NCI-H1436 treated with DMSO at 0.1 percent for 48 hours (cell line): ENCODE measurements at regions not wholly inside any gene's neighbourhood (a gene's known extent, or its start where the extent isn't known, plus 50 kb on each side); places are given as distances from the start of the nearest gene placed in this dataset.

Experiments
- DNase-seq: peaks from one replicate; lab custom pipeline; 2025; lab: John Stamatoyannopoulos, UW

- no peak for DNase-seq
Measured at GRCh38 chr22:47251911-47252310, 489.5 kb downstream of the TBC1D22A start.

- no peak for DNase-seq
Measured at GRCh38 chr22:47250995-47251765, 488.7 kb downstream of the TBC1D22A start.

- no peak for DNase-seq
Measured at GRCh38 chr22:47249370-47249928, 487.0 kb downstream of the TBC1D22A start.

DNA sequence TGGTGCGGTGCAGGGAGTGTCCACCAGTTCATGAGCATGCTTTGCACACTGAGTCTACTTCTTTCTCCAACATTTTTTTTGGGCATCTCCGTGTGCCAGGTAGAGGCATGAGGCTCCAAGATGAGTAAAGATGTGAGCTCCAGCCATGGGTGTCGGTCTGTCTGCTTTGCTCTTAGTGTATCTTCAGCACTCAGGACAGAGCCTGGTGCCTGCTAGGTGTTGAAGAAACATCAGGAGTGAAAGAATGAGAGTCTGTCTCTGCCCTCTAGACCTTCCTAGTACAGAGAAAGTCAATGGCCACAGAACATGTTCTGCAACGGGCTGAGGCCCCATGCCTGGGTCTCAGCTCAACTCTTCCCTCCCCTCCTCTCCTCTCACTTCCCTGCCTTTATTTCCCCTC lies 486.5 kb downstream of the TBC1D22A start:
- DNase-seq: no peak

DNA sequence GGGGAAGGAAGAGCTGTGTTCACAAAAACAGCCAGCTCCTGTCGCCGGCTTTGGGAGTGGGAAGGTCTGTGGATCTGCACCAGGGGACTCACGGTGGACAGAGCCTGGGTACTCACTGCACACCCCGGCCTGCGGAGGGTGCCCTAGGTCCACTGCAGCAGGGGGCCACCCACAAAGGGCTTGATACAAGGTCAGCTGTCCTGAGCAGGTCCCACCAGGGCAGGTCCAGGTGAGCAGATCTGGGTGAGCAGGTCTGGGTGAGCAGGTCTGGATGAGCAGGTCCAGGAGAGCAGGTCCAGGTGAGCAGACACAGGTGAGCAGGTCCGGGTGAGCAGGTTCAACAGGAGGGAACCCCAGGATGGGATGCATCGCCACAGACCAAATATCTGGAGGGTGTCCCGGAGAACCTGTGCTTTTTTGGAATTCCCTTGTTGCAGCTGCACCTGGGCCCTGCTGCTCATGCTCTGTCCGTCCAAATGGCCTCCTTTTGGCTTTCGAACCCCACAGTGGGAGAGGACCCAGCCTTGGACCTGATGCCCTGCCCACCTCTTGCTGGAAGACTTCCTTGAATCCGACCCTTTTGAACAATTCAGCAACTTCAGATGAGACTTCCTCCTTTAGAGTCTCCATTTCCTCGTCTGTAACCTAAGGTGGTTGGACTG lies 485.3 kb downstream of the TBC1D22A start:
- DNase-seq: no peak

- no peak for DNase-seq
Measured at GRCh38 chr22:47245786-47246185, 483.3 kb downstream of the TBC1D22A start.

- DNase-seq: no peak
Measured at GRCh38 chr22:47245286-47245685, 482.8 kb downstream of the TBC1D22A start.

DNA sequence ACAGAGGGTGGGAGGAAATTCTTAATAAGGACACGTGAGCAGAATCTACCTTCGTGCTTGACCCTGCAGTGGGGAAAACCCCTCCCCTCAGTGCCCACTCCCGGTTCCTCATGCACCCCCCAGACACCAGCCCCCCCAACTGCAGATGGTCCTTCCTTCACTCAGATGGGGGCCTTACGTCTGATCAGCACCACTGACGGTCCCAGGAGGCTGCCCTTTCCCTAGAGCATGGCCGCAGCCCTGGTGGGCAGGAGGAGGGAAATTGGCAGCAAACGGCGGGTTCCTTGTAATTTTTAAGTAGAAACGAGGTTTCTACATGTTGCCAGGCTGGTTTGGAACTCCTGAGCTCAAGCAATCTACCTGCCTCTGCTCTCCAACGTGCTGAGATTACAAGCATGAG lies 477.7 kb downstream of the TBC1D22A start:
- DNase-seq: no peak

GRCh38 chr22:47239474-47239860 lies 477.0 kb downstream of the TBC1D22A start:
- no peak for DNase-seq

DNA sequence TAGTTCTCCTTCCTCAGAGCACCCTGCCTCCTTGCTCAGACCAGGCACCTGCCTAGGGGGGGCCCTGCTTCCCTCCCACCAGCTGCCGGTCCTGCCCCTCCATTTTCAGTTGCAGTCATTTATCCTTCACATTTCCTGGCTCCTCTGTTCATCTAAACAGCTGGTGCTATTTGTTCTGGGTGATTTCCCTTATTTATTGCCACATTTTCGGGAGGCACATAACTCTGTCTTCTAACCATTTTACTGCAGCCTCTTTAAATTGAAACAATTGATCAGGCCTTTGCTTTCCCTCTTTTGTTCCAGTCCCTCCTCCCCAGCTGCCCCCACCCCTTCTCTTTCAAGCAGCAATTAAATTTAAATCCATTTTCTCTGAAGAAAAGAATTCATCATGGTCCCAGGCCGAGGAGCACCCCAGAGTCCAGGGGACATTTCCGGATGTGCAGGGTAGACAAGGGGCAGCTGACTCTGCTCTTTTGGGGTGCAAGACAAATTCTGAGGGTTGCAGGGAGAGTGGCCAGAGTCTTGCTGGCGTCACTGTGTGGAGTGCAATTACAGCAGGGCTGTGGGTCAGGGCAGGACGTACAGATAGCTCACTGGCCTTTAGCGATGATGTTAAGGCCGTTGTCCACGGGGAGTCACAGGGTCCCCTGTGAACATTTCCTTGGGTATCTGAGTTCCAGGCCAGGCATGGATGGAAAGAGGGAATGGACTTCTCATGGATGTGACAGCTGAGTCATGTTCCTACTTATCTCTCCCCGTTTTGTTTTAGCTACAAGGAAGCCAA lies 476.4 kb downstream of the TBC1D22A start:
- no peak for DNase-seq

DNA sequence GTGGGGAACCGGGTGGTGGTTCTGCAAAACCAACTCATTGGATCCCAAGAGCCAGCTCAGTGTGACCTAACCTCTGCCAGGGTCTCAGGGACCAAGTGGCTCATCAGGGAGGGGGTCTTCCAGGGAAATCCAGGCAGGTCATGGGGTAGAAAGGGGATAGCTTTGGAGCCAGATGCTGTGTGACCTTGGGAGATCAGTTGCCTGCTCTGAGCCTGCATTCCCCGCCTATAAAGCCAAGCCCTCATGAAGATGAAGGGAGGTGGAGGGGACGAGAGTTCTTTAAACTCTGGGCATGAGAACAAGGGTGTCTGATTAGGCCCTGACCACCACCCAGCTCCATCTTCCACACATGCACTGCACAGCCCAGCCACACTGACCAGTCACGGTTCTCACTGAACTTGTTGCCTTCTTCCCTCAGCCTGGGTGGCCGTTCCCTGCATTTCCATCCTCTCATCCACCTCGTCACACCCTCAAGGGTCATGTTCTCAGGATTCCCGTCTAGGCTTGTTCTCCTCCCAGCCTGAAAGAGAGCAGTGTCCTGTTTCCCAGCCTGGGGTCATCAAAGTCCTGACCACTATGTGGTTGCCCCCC lies 475.5 kb downstream of the TBC1D22A start:
- no peak for DNase-seq

DNA sequence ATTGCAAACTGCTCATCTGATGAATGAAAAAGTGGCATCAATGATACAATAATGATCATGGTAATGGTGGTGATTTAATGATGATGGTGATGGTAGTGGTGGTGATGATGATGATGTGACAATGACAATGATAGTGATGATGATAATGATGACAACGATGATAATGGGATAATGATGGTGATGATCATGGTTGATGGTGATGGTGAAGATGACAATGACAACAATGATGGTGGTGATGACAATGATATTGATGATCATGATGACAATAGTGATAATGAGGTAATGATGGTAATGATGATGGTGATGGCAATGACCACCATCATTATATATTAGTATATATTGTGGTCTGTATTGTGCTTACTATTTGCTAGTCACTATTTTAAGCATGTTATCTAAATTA lies 474.3 kb downstream of the TBC1D22A start:
- no peak for DNase-seq

- no peak for DNase-seq
Measured at GRCh38 chr22:47236161-47236560, 473.7 kb downstream of the TBC1D22A start.

DNA sequence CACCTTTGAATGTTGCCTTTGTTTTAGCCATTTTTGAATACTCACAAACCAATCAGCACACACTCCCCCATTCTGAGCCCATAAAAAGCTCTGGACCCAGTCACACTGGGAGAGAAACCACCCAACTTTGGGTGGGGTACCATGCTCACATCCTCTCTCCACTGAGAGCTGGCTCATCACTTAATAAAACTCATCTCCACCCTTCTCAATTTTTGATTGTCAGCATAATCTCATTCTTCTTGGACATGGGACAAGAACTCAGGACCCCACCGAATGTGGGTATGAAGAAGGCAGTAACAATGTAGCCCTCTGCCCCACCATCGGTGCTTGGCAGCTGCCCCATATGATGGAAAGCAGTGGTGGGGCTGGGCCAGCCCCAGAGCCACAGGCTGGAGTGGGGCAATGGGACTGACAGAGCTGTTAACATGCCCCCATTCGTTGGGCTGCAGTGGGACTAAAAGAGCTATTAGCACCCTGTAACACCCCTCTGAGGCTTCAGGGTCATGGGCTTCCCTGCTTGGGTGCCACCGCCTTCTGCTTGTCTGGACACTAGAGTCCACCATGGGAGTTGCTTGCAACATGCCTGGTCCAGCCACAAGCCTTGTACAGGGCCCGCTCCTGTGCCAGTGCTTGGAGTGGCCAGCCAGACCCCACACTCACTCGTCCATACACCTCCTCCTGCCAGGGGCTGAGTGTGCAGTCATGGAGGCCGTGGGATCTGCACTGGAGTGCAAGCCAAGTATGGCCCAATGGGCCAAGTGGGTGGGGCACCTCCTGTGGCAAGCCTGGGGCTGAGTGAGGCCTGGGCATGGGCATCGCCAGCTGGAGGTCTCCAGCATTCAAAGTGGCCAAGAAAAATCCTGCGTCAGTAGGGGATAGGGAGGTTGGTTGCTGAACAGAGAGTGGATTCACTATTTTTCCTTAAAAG lies 471.1 kb downstream of the TBC1D22A start:
- no peak for DNase-seq

DNA sequence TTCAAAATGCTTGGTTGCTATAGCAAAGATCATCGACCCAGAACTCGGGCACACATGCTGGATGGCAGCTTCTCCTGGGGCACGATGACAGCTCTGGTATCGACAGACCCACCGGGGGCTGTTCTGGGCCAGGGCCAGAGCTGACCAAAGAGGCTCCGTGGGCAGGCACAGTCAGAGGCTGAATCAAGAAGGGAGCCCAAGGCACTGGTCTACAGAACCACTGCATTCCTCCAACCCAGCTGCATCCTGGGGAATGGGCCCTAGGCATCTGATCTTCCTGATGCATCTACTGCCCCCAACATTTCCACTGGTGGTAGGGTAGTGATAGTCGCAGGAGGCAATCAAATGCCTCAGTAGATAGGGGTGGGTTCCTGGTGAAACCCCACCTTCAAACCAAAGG lies 470.3 kb downstream of the TBC1D22A start:
- DNase-seq: no peak

DNA sequence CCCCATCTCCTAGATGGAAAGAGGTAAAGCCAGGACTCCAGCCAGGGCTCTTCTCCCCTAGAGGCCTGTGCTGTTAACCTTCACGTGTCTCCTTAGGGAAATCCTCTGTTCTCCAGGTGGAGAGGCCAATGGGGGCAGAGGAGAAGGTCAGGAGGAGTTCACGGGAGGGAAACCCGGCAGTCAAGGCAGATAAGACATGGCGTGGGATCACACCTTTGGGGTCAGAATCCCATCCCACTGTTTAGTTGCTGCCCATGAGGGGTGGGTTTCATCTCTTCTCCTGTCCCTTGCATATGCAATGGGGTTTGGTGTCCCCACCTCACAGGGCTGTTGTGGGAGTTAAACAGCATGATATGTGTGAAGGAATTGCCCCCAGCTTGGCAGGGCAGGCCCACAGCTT lies 469.7 kb downstream of the TBC1D22A start:
- DNase-seq: no peak

DNA sequence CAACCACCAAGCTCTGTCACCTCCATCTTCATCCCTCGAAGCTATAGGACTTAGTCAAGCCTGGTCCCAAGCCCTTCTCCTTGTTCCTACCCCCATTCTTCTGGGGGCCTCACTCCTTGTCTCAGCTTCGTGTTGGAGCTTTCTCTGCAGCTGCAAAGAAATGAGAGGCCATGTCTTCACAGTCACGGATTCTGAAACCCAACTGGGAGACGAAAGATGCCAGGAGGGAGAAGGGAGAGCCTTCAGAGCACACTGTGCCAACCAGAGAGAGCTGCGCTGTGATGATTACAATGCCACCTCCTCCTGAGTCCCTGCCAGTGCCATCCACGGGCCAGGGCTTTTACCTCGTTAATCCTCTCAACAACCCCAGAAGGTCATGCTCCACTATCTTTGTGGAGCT lies 469.3 kb downstream of the TBC1D22A start:
- DNase-seq: no peak

GRCh38 chr22:47230741-47231140 lies 468.3 kb downstream of the TBC1D22A start:
- DNase-seq: no peak

DNA sequence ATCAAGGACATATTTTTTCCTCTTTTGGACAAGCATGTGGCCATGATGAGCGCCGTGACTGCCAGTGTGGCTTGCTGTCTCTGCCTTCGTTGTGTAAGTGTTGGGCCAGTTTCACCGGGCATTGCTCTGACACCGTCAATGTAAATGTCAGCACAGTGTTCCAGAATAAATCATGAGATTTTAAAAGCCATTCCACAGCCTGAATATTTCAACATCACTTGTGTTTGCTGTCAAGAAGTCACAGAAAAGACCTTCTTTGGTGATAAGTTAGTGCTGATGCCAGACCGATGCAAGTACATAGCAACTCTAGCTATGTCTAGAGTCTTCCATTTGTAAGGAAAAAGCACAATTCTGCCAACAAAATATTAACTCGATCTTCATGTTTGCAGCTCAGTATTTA lies 467.8 kb downstream of the TBC1D22A start:
- DNase-seq: no peak

- DNase-seq: no peak
Measured at GRCh38 chr22:47228767-47229166, 466.3 kb downstream of the TBC1D22A start.
